SJSA1 (cell line): ENCODE measurements at regions not wholly inside any gene's neighbourhood (a gene's known extent, or its start where the extent isn't known, plus 50 kb on each side); places are given as distances from the start of the nearest gene placed in this dataset.

Experiments
- DNase-seq, 2 experiments: peaks; one replicate each; pipeline ENCODE4 v3.0.0-alpha.2; 2015 to 2020; ENCODE audit warnings: low spot score in 2 of 2, low read depth in 1 of 2
- H3K27ac ChIP-seq: fragments of 250-450 bp; sonication (Bioruptor Pico); 2 replicates; pipeline ENCODE4 v1.5.1; 2020; ENCODE audit warnings: mild to moderate bottlenecking, moderate library complexity
- H3K27me3 ChIP-seq: fragments of 250-450 bp; sonication (Bioruptor Pico); replicated peaks from 2 replicates; pipeline ENCODE4 v1.5.1; 2020; ENCODE audit warnings: mild to moderate bottlenecking, moderate library complexity
- H3K36me3 ChIP-seq: fragments of 250-450 bp; sonication (Bioruptor Pico); 2 replicates; pipeline ENCODE4 v1.5.1; 2020; ENCODE audit warnings: mild to moderate bottlenecking
- H3K4me1 ChIP-seq: fragments of 250-450 bp; sonication (Bioruptor Pico); replicated peaks from 2 replicates; pipeline ENCODE4 v1.6.1; 2021; ENCODE audit warnings: mild to moderate bottlenecking
- H3K4me3 ChIP-seq: fragments of 250-450 bp; sonication (Bioruptor Pico); 2 replicates; pipeline ENCODE4 v1.5.1; 2020; ENCODE audit warnings: mild to moderate bottlenecking
- H3K9me3 ChIP-seq: fragments of 250-450 bp; sonication (Bioruptor Pico); replicated peaks from 2 replicates; pipeline ENCODE4 v1.5.1; 2020; ENCODE audit warnings: mild to moderate bottlenecking

DNA sequence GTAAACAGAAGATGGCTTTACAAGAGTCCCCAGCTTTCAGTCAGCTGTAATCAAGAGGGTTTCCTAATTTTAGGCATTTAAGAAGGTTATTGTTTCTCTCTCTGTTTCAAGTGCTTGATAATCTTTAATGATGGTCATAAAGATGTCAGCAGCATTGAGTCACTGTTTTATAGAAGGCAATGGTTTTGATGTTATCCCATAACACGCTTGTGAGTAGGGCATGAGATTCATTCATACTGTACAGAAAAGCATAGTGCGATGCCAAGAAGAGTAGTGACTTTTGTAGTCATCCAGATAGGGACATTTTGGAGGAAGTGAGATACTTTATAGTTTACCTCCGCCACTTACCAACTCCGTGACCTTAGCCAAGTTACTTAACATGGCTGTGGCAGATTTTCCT, 364.2 kb upstream of the SLC10A2 start:
- Histone ChIP-seq H3K9me3 (0 out of 2 replicates have a peak, but pooled peaks cover 2% of the 10 kb centered on the region), H3K27ac (no peak overlapping the region), H3K4me1 (no peaks in the 10 kb centered on the region), H3K4me3 (no peak overlapping the region), H3K36me3 (no peaks in the 10 kb centered on the region), H3K27me3 (peaks cover 15% of the 10 kb centered on the region)
- no peak for DNase-seq

DNA sequence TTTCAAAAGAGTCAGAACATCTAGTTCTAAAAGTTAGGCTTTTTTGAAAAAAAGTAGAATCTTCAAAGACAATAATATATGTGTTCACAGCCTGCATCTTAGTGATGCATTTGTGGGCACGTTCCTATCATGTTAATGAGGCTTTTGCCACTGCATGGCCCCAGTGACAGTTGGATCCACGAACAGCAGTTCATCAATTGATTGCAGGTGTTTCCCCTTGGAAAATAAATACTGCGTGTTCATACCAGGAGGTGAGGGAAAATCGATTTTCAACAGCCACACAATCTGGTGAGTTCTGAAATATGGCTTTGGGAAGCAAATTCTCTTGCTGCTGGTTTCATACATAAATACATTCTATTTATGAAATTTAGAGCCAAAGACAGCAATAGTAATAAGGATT, 343.8 kb upstream of the SLC10A2 start:
- peak in 1 of 2 experiments; percentile 38 for DNase-seq
- Histone ChIP-seq H3K4me1 (no peaks in the 10 kb centered on the region), H3K36me3 (no peaks in the 10 kb centered on the region), H3K9me3 (no peaks in the 10 kb centered on the region; the same call in 1 of the 2 replicates), H3K4me3 (no peak overlapping the region), H3K27ac (no peak overlapping the region), H3K27me3 (peaks cover 21% of the 10 kb centered on the region; the same call in 1 of the 2 replicates)

DNA sequence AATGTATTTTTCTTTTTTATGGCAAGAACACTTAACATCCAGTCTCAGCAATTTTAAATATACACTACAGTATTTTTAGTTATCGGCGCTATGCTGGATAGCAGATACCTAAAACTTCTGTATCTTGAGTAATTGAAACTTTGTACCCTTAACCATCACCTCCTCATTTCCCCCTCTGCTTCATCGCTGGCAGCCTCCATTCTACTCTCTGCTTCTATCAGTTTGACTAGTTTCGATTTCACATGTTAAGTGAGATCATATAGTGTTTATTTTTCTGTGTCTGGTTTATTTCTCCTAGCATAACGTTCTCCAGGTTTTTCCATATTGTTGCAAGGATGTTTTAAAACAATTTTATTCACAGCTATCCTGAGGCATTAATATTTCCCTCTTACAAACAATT, 340.8 kb upstream of the SLC10A2 start:
- Histone ChIP-seq H3K4me1 (no peaks in the 10 kb centered on the region), H3K36me3 (no peaks in the 10 kb centered on the region), H3K9me3 (no peaks in the 10 kb centered on the region), H3K4me3 (no peak overlapping the region), H3K27me3 (peaks cover 15% of the 10 kb centered on the region; the same call in 1 of the 2 replicates), H3K27ac (no peak overlapping the region)
- DNase-seq: peak in 1 of 2 experiments; percentile 31

DNA sequence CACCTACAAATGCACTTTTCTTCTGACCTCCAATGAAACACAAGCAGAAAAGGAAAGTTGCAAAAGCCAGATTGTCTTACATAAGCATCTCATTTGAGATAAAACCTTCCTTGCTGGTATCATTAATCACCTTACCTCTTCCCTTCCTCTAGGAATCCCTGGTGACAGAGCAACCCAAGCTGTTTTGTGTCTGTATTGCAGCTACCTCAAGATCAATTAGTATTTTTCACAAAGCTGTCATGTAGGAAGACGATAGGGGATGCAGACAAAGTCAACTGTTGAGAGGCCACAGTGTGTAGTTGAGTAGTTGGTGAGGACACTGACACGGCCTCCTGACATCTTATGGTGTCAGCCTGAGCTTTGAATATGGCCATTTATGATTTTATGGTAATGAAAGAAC, 339.1 kb upstream of the SLC10A2 start:
- DNase-seq: peak in 1 of 2 experiments; percentile 30
- Histone ChIP-seq H3K4me3 (no peak overlapping the region), H3K36me3 (no peaks in the 10 kb centered on the region), H3K27ac (no peak overlapping the region), H3K4me1 (no peaks in the 10 kb centered on the region), H3K9me3 (no peaks in the 10 kb centered on the region), H3K27me3 (peaks cover 2% of the 10 kb centered on the region; the same call in 1 of the 2 replicates)

DNA sequence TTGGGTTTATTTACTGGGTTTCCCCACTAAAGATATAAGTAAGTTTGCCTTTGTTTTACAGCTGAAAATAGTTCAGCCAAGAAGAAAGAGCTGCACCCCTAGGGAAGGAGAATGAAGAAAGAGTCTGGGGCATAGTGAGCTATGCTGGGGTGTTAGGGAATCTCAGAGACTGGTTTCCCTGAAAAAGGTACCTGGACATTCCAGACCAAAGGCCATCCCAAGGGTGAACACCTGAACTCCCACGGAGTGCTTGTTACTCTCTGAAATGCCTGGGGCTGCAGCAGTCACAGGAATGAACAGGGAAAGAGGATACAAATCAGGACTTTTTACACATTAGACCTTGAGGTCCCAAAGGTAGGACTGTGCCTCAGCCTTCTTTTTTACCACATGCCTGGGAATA, 337.6 kb upstream of the SLC10A2 start:
- H3K4me1 ChIP-seq: no peaks in the 10 kb centered on the region
- no peaks in the 10 kb centered on the region for H3K36me3 ChIP-seq
- no peaks in the 10 kb centered on the region for H3K27me3 ChIP-seq
- peaks cover 2% of the 10 kb centered on the region for H3K9me3 ChIP-seq
- no peak for DNase-seq
- H3K27ac ChIP-seq: no peak overlapping the region
- H3K4me3 ChIP-seq: no peak overlapping the region

DNA sequence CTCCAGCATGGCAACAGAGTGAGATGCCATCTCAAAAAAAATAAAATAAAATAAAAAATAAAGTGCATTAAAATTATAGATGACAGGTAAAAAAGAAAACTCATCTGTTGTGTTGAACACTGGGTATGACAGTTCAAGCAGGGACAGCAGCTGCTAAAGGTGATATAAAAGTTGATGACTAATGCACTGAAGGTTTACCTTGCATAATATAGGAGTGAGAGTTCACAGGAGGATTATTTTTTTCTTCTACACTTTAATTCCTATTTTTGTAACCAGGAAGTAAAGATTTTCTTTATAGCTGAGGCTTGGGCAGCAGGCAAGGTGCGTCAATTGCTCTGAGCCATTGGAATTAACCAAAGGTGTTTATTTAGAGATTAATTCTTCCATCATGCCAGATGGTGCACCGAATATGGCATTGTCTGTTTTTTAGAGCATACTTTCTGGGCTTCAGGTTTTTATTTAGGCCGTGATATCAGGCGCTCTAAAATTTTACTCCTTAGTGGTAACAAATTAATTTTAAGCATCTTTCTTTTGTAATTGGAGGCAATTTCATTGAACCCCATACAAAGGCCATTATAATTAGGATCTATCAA, 337.0 kb upstream of the SLC10A2 start:
- no peak for DNase-seq
- H3K4me3 ChIP-seq: no peak overlapping the region
- H3K27ac ChIP-seq: no peak overlapping the region

DNA sequence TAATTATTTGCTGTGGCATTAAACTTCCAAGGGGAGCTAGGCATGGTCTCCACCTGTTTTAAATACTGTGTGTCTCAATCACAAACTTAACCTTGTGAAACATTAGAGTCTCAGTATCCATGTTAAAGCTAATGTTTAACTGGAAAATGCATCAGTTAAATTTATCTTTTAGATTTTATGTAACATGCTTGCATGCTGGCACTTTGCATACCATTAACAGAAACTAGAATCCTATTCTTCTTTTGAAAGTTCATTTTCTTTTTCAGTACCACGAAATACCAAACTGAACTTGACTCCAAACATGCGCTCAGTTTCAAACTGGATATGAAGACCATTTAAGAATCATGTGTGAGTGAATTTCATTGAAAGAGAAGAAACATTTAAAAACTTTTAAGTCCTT, 328.9 kb upstream of the SLC10A2 start:
- Histone ChIP-seq H3K27ac (no peak overlapping the region), H3K9me3 (peaks cover 2% of the 10 kb centered on the region), H3K27me3 (no peaks in the 10 kb centered on the region; the same call in 1 of the 2 replicates), H3K4me1 (no peaks in the 10 kb centered on the region), H3K4me3 (no peak overlapping the region), H3K36me3 (no peaks in the 10 kb centered on the region)
- no peak for DNase-seq

More for the DNA sequence above, 337.0 kb upstream of the SLC10A2 start:
- no peaks in the 10 kb centered on the region for H3K4me1 ChIP-seq
- H3K27me3 ChIP-seq: no peaks in the 10 kb centered on the region
- peaks cover 2% of the 10 kb centered on the region for H3K9me3 ChIP-seq
- no peaks in the 10 kb centered on the region for H3K36me3 ChIP-seq

DNA sequence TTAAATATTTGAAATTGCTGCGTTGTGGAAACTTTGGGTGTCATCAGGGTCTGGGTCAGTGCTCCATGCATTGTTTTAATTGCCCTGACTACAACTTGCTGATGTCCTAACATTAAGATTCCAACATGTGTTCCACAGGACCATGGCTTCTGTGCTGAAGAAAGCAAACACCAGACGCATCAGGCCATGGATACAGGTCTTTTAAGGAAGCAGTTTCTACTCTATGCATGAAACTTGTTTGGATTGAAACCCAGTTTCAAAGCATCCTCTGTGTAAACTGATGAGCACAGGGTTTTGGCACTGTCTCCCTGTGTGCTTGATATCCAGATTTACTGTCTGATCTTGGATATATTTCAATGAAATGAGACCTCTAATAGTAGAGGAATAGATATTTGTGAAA, 328.4 kb upstream of the SLC10A2 start:
- no peak for DNase-seq
- H3K9me3 ChIP-seq: peaks cover 2% of the 10 kb centered on the region
- H3K4me3 ChIP-seq: no peak overlapping the region
- H3K4me1 ChIP-seq: no peaks in the 10 kb centered on the region
- H3K36me3 ChIP-seq: no peaks in the 10 kb centered on the region
- no peak overlapping the region for H3K27ac ChIP-seq
- H3K27me3 ChIP-seq: no peaks in the 10 kb centered on the region; the same call in 1 of the 2 replicates

DNA sequence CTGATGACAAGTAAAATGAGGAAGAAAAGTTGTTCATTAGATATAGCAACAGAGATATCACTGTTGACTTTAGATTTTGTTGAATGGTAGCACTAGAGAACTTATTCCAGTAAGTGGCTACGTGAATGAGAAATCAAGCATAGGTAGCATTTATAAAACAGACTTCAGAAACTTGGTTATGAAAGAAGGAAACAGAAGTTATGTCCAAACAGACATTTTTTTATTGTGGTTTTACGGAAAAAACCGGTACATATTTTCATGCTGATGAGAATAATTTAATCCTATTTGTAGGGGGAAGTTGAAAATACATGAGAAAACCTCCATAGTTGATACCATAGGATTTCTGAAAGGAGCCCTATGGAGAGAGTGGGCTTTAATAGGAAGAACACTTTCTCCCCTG, 325.7 kb upstream of the SLC10A2 start:
- DNase-seq: no peak
- Histone ChIP-seq H3K4me3 (no peak overlapping the region), H3K4me1 (no peaks in the 10 kb centered on the region), H3K27ac (no peak overlapping the region), H3K27me3 (no peaks in the 10 kb centered on the region; the same call in 1 of the 2 replicates), H3K9me3 (no peaks in the 10 kb centered on the region), H3K36me3 (no peaks in the 10 kb centered on the region)

DNA sequence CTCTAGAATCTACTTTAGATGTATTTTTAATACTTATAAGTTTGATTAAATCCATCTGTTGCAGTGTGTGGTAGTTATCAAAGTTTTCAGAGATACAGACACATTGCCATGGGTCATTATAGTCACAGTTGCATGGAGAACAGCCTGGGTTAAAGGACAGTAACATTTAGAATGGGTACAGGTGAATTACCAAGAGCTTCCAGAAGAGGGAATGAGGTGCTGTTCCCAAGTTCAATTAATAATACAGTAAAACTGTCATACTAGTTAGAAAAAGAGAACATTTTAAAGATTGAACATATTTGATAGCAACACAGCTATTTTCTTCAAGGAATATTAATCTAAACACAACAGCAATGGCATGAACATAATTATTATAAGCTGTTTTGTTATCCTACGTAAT, 322.6 kb upstream of the SLC10A2 start:
- H3K27me3 ChIP-seq: no peaks in the 10 kb centered on the region
- H3K4me1 ChIP-seq: no peaks in the 10 kb centered on the region
- no peaks in the 10 kb centered on the region; the same call in 1 of the 2 replicates for H3K9me3 ChIP-seq
- no peak overlapping the region for H3K27ac ChIP-seq
- H3K36me3 ChIP-seq: no peaks in the 10 kb centered on the region
- no peak overlapping the region for H3K4me3 ChIP-seq
- DNase-seq: no peak

DNA sequence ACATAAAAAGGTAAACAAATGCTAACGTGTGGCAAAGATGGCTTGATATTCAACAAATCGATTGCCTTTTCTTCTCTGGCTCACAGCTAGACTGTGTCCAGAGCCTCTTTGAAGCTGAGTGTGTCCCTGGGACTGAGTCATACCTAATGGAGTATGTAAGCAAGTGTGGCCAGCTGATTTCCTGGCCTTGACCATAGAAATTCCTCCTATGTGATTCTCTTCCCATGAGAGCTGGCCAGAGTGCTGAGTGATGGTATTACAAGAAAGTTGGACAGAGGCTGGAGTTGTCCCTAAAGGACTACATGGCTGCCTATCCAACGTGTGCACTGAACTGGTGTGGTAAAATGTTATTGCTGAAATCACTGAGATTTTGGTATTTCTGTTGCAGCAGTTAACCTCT, 320.1 kb upstream of the SLC10A2 start:
- no peak overlapping the region for H3K4me3 ChIP-seq
- no peaks in the 10 kb centered on the region for H3K36me3 ChIP-seq
- H3K27me3 ChIP-seq: no peaks in the 10 kb centered on the region
- DNase-seq: no peak
- H3K27ac ChIP-seq: no peak overlapping the region
- H3K9me3 ChIP-seq: no peaks in the 10 kb centered on the region; the same call in 1 of the 2 replicates
- H3K4me1 ChIP-seq: no peaks in the 10 kb centered on the region

DNA sequence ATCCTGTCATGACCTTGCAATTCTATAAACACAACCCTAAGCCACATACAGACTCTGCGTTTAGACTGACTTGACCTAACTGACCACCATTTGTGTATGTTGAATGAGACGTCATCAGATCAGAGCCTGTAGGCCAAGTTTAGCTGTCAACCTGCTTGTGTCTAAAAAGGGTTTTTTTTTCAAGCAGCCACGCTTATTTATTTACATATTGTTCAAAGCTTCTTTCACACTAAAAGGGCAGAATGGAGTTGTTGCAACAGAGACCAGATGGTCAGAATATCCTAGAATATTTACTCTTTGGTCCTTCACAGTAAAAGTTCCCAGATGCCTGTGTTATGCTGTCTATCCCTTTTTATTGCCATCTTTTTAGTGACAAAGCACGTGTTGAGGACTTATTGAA, 307.7 kb upstream of the SLC10A2 start:
- H3K36me3 ChIP-seq: no peaks in the 10 kb centered on the region
- H3K4me1 ChIP-seq: no peaks in the 10 kb centered on the region
- H3K27me3 ChIP-seq: no peaks in the 10 kb centered on the region
- no peak overlapping the region for H3K27ac ChIP-seq
- H3K4me3 ChIP-seq: no peak overlapping the region
- no peak for DNase-seq
- H3K9me3 ChIP-seq: no peaks in the 10 kb centered on the region

DNA sequence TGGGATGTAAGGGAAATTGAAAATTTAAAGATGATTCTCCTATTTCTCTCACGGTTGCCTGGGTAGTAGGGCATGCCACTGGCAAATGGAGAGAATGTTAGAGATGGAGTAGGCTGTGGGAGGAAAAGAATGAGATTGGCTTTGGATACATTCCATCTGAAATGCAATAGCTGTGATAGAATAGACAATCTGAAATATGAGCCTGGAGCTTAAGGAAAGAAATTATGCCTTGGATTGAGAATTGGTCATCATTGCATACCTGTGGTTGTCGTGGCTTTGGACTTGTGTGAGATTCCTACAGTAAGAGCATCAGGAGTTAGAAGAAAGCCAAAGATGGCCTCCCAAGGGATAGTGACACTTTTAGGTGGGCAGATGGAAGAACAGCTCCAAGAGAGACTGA, 305.1 kb upstream of the SLC10A2 start:
- H3K27ac ChIP-seq: no peak overlapping the region
- no peaks in the 10 kb centered on the region for H3K9me3 ChIP-seq
- no peaks in the 10 kb centered on the region for H3K36me3 ChIP-seq
- H3K4me1 ChIP-seq: no peaks in the 10 kb centered on the region
- H3K27me3 ChIP-seq: no peaks in the 10 kb centered on the region
- DNase-seq: no peak
- H3K4me3 ChIP-seq: no peak overlapping the region

DNA sequence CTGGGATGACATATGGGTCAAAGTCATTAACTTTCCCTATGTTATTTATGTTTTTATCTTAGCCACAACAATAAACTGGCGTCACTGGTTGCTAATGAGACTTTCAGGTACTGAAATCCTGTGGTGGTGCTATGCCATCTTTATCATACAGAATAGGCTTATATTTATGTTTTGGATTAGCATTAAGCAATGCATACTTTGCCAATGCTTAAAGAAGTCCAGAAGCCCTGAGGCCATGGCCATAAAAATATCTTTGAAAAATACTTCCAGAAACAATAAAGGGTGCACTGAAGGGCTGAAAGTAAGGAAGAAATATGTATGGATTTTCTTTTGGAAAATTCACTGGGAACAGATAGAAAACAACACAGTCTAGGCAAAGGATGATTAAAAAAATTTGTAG, 304.6 kb upstream of the SLC10A2 start:
- Histone ChIP-seq H3K27ac (no peak overlapping the region), H3K4me1 (no peaks in the 10 kb centered on the region), H3K4me3 (no peak overlapping the region), H3K36me3 (no peaks in the 10 kb centered on the region), H3K9me3 (no peaks in the 10 kb centered on the region), H3K27me3 (no peaks in the 10 kb centered on the region)
- no peak for DNase-seq
